ENCODE measurements at regions not wholly inside any gene's neighbourhood (a gene's known extent, or its start where the extent isn't known, plus 50 kb on each side); places are given as distances from the start of the nearest gene placed in this dataset.

DNA sequence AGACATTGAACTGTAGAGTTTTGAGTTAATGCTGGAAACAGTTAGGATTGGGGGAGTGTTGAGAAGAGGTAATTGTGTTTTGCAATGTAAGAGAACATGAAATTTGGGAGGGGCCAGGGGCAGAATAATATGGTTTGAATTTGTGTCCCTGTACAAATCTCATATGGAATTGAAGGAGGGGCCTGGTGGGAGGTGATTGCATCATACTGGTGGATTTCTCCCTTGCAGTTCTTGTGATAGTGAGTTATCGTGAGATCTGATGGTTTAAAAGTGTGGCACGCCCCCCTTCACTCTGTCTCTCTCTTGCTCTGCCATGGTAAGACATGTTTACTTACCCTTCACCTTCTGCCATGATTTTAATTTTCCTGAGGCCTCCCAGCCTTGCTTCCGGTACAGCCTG, 876.0 kb upstream of the FBXO33 start:
- TF ChIP-seq, protein P1, sequence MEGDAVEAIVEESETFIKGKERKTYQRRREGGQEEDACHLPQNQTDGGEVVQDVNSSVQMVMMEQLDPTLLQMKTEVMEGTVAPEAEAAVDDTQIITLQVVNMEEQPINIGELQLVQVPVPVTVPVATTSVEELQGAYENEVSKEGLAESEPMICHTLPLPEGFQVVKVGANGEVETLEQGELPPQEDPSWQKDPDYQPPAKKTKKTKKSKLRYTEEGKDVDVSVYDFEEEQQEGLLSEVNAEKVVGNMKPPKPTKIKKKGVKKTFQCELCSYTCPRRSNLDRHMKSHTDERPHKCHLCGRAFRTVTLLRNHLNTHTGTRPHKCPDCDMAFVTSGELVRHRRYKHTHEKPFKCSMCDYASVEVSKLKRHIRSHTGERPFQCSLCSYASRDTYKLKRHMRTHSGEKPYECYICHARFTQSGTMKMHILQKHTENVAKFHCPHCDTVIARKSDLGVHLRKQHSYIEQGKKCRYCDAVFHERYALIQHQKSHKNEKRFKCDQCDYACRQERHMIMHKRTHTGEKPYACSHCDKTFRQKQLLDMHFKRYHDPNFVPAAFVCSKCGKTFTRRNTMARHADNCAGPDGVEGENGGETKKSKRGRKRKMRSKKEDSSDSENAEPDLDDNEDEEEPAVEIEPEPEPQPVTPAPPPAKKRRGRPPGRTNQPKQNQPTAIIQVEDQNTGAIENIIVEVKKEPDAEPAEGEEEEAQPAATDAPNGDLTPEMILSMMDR (IDR thresholded peaks at IDR 0.05), result no peak
- TF ChIP-seq POLR2A (IDR thresholded peaks at IDR 0.05), result no peak
- no peak for TF ChIP-seq POLR2AphosphoS5 (IDR thresholded peaks at IDR 0.05)
- no peak for TF ChIP-seq EP300 (IDR thresholded peaks at IDR 0.05)

Data from stomach (tissue), 4 donors.